ENCODE measurements at regions not wholly inside any gene's neighbourhood (a gene's known extent, or its start where the extent isn't known, plus 50 kb on each side); places are given as distances from the start of the nearest gene placed in this dataset.

DNA sequence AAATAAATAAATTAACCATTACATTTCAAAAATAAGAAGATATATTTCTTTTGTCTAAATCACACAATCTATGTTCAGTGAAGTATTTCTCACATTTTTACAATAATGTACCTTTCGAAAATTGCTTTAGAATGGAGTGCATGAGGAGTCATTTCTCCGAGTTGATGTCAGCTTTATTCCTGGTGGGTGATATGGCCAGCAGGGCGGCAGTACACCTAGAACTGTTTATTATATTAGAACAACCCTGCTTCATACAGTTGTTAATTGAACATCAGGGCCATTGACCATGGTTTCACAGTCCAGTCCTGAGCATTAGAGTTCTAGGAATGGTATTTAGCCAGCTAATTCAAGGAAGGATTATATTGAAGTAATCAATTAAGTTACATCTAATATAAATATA is 696.3 kb upstream of the SLC10A2 start:
- H3K9ac ChIP-seq (ENCODE audit: low read length in 5 of 5) = no peak overlapping the region
- H3K9me3 ChIP-seq (ENCODE audit: control insufficient read depth in 5 of 5, low read length in 5 of 5) = no peaks in the 10 kb centered on the region
- H3K4me3 ChIP-seq (ENCODE audit: low read depth in 1 of 5, low read length in 5 of 5) = no peak overlapping the region
- H3K36me3 ChIP-seq (ENCODE audit: control insufficient read depth in 5 of 5, insufficient read depth in 5 of 5, low read length in 5 of 5) = no peaks in the 10 kb centered on the region
- no peaks in the 10 kb centered on the region for H3K27me3 ChIP-seq (ENCODE audit: control insufficient read depth in 5 of 5, insufficient read depth in 4 of 5, low read length in 5 of 5)
- H3K4me1 ChIP-seq (ENCODE audit: control insufficient read depth in 5 of 5, insufficient read depth in 5 of 5, low read length in 5 of 5) = no peaks in the 10 kb centered on the region
- no peak overlapping the region for H3K27ac ChIP-seq (ENCODE audit: low read depth, low read length)

DNA sequence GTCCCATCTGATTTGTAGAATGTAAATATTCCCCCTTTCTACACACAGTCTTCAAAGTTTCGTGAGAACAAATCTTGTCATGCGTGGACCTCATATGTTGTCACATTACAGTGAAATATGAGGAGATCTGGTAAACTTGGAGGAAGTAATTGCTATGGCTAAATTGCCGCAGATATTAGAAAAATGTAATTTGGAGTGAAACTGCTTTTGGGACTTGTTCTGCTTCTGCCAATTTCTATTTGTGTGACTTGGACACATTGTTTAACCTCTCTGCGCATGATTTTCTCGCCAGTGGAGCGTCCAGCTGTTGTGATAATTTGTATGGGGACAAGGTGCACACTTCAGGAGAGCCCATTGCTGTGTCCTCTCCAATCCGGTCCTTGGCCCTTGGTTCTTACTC is 693.1 kb upstream of the SLC10A2 start:
- Histone ChIP-seq H3K9me3 (ENCODE audit: control insufficient read depth in 5 of 5, low read length in 5 of 5) (no peaks in the 10 kb centered on the region), H3K9ac (ENCODE audit: low read length in 5 of 5) (no peak overlapping the region), H3K36me3 (ENCODE audit: control insufficient read depth in 5 of 5, insufficient read depth in 5 of 5, low read length in 5 of 5) (no peaks in the 10 kb centered on the region), H3K27ac (ENCODE audit: low read depth, low read length) (no peak overlapping the region), H3K27me3 (ENCODE audit: control insufficient read depth in 5 of 5, insufficient read depth in 4 of 5, low read length in 5 of 5) (no peaks in the 10 kb centered on the region), H3K4me1 (ENCODE audit: control insufficient read depth in 5 of 5, insufficient read depth in 5 of 5, low read length in 5 of 5) (no peaks in the 10 kb centered on the region), H3K4me3 (ENCODE audit: low read depth in 1 of 5, low read length in 5 of 5) (no peak overlapping the region)

DNA sequence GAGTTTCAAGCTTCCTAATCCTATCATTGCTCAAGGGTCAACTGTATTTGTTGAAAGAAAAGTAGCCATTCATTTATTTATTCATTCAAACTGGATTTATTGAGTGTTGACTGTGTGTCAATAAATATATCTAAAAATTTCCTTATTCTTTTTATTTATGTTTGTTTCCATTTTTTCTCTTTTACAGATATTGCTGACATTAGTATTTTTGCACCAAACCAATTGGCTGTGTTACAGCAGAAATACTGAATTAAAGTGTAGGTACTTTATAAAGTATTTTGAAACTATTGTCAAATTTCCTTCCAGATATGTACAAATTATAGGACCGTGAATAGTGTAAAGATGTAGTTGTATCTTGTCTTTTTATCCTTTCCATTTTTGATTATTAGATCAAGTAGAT is 692.0 kb upstream of the SLC10A2 start:
- no peaks in the 10 kb centered on the region for H3K9me3 ChIP-seq (ENCODE audit: control insufficient read depth in 5 of 5, low read length in 5 of 5)
- H3K36me3 ChIP-seq (ENCODE audit: control insufficient read depth in 5 of 5, insufficient read depth in 5 of 5, low read length in 5 of 5) = no peaks in the 10 kb centered on the region
- H3K27ac ChIP-seq (ENCODE audit: low read depth, low read length) = no peak overlapping the region
- H3K27me3 ChIP-seq (ENCODE audit: control insufficient read depth in 5 of 5, insufficient read depth in 4 of 5, low read length in 5 of 5) = no peaks in the 10 kb centered on the region
- no peaks in the 10 kb centered on the region for H3K4me1 ChIP-seq (ENCODE audit: control insufficient read depth in 5 of 5, insufficient read depth in 5 of 5, low read length in 5 of 5)
- H3K4me3 ChIP-seq (ENCODE audit: low read depth in 1 of 5, low read length in 5 of 5) = no peak overlapping the region
- no peak overlapping the region for H3K9ac ChIP-seq (ENCODE audit: low read length in 5 of 5)

DNA sequence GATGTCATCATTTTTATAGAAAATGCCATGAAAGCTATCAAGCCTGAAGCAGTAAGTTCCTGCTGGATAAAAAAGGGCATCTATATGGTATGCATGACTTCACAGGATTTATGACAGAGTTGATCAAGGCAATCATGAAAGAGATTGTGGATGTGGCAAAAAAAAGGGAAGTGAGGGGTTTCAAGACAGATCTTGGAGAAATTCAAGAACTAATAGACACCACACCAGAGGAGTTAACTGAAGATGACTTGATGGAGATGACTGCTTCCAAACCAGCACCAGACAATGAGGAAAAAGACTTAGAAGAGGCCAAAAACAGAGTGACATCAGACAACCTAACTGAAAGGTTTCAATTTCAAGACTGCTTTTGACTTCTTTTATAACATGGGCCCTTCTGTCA is 691.1 kb upstream of the SLC10A2 start:
- Histone ChIP-seq H3K27ac (ENCODE audit: low read depth, low read length) (no peak overlapping the region), H3K9ac (ENCODE audit: low read length in 5 of 5) (no peak overlapping the region), H3K27me3 (ENCODE audit: control insufficient read depth in 5 of 5, insufficient read depth in 4 of 5, low read length in 5 of 5) (no peaks in the 10 kb centered on the region), H3K4me3 (ENCODE audit: low read depth in 1 of 5, low read length in 5 of 5) (no peak overlapping the region), H3K36me3 (ENCODE audit: control insufficient read depth in 5 of 5, insufficient read depth in 5 of 5, low read length in 5 of 5) (no peaks in the 10 kb centered on the region), H3K4me1 (ENCODE audit: control insufficient read depth in 5 of 5, insufficient read depth in 5 of 5, low read length in 5 of 5) (no peaks in the 10 kb centered on the region), H3K9me3 (ENCODE audit: control insufficient read depth in 5 of 5, low read length in 5 of 5) (no peaks in the 10 kb centered on the region)

DNA sequence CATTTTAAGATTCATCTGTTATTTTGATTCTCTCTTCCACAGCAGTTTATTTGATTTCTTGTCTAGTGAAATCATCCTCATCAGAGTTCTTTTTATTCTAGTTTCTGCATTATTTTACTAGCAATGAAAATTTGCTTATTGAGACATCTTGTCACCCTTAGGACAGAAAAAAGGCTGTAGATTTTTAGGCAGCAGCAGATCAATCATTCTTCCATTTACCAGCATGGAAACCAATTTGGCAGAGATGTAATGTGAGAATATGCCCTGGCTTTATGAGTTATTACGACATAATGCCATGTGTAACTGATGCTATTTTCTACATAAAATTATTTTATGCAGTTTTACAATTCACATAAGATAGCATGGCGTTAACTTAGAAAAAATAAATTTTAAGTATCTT is 688.6 kb upstream of the SLC10A2 start:
- no peak overlapping the region for H3K4me3 ChIP-seq (ENCODE audit: low read depth in 1 of 5, low read length in 5 of 5)
- H3K27ac ChIP-seq (ENCODE audit: low read depth, low read length) = no peak overlapping the region
- H3K9me3 ChIP-seq (ENCODE audit: control insufficient read depth in 5 of 5, low read length in 5 of 5) = no peaks in the 10 kb centered on the region
- no peaks in the 10 kb centered on the region for H3K4me1 ChIP-seq (ENCODE audit: control insufficient read depth in 5 of 5, insufficient read depth in 5 of 5, low read length in 5 of 5)
- H3K36me3 ChIP-seq (ENCODE audit: control insufficient read depth in 5 of 5, insufficient read depth in 5 of 5, low read length in 5 of 5) = no peaks in the 10 kb centered on the region
- no peaks in the 10 kb centered on the region for H3K27me3 ChIP-seq (ENCODE audit: control insufficient read depth in 5 of 5, insufficient read depth in 4 of 5, low read length in 5 of 5)
- H3K9ac ChIP-seq (ENCODE audit: low read length in 5 of 5) = no peak overlapping the region

DNA sequence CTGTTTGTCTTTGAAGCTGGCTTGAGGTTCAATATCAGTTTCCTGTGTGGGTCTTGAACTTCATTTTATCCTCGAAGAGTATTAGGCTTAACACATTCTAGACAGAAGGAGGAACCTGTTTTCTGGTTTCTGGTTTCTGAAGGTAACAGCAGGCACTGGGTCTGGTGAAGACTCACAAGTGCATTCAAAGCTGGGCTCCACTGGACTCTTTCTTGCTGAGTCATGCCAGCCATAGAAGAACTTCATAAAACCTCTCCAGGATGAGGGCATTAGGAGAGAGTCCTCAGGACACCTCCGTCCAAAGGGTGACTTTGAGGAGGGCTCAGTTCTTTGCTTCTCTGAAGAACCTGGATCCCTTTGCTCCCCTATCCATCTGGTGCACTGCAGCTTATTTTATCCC is 668.6 kb upstream of the SLC10A2 start:
- H3K27me3 ChIP-seq (ENCODE audit: control insufficient read depth in 5 of 5, insufficient read depth in 4 of 5, low read length in 5 of 5) = no peaks in the 10 kb centered on the region
- H3K4me1 ChIP-seq (ENCODE audit: control insufficient read depth in 5 of 5, insufficient read depth in 5 of 5, low read length in 5 of 5) = no peaks in the 10 kb centered on the region
- H3K27ac ChIP-seq (ENCODE audit: low read depth, low read length) = no peak overlapping the region
- no peak overlapping the region for H3K4me3 ChIP-seq (ENCODE audit: low read depth in 1 of 5, low read length in 5 of 5)
- H3K36me3 ChIP-seq (ENCODE audit: control insufficient read depth in 5 of 5, insufficient read depth in 5 of 5, low read length in 5 of 5) = no peaks in the 10 kb centered on the region
- no peak overlapping the region for H3K9ac ChIP-seq (ENCODE audit: low read length in 5 of 5)
- no peaks in the 10 kb centered on the region for H3K9me3 ChIP-seq (ENCODE audit: control insufficient read depth in 5 of 5, low read length in 5 of 5)

DNA sequence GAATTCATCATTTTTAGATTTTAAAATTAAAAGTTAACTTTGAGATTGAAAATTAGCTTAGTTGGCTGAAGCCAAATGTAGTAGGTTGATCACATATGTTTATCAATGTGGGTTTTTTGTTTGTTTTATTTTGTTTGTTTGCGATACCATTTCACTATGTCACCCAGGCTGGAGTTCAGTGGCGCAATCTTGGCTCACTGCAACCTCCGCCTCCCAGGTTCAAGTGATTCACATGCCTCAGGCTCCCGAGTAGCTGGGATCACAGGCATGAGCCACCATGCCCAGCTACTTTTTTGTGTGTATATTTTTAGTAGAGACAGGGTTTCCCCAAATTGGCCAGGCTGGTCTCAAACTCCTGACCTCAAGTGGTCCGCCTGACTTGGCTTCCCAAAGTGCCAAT is 665.7 kb upstream of the SLC10A2 start:
- Histone ChIP-seq H3K9ac (ENCODE audit: low read length in 5 of 5) (no peak overlapping the region), H3K4me1 (ENCODE audit: control insufficient read depth in 5 of 5, insufficient read depth in 5 of 5, low read length in 5 of 5) (no peaks in the 10 kb centered on the region), H3K9me3 (ENCODE audit: control insufficient read depth in 5 of 5, low read length in 5 of 5) (no peaks in the 10 kb centered on the region), H3K27me3 (ENCODE audit: control insufficient read depth in 5 of 5, insufficient read depth in 4 of 5, low read length in 5 of 5) (no peaks in the 10 kb centered on the region), H3K4me3 (ENCODE audit: low read depth in 1 of 5, low read length in 5 of 5) (no peak overlapping the region), H3K36me3 (ENCODE audit: control insufficient read depth in 5 of 5, insufficient read depth in 5 of 5, low read length in 5 of 5) (no peaks in the 10 kb centered on the region), H3K27ac (ENCODE audit: low read depth, low read length) (no peak overlapping the region)

DNA sequence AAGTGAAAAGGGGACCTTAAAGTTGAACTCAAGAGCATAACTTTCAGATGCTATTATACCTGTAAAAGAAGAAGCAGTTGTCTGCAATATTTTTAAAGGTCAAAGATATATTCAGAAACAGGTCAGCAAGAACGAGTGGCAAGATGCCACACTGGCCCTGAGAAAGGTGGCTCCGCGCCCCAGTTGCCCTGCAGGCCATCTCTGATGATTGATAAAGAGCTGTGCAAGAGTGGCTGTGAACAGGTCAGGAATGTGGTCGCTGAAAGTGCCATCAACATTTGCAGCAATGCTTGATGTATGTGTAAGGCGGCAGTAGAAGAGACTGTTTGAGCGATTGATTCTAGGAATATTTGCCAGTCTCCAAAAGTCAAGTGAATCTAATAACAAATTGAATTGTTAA is 664.2 kb upstream of the SLC10A2 start:
- Histone ChIP-seq H3K9ac (ENCODE audit: low read length in 5 of 5) (no peak overlapping the region), H3K27ac (ENCODE audit: low read depth, low read length) (no peak overlapping the region), H3K36me3 (ENCODE audit: control insufficient read depth in 5 of 5, insufficient read depth in 5 of 5, low read length in 5 of 5) (no peaks in the 10 kb centered on the region), H3K4me1 (ENCODE audit: control insufficient read depth in 5 of 5, insufficient read depth in 5 of 5, low read length in 5 of 5) (no peaks in the 10 kb centered on the region), H3K27me3 (ENCODE audit: control insufficient read depth in 5 of 5, insufficient read depth in 4 of 5, low read length in 5 of 5) (no peaks in the 10 kb centered on the region), H3K4me3 (ENCODE audit: low read depth in 1 of 5, low read length in 5 of 5) (no peak overlapping the region), H3K9me3 (ENCODE audit: control insufficient read depth in 5 of 5, low read length in 5 of 5) (no peaks in the 10 kb centered on the region)

DNA sequence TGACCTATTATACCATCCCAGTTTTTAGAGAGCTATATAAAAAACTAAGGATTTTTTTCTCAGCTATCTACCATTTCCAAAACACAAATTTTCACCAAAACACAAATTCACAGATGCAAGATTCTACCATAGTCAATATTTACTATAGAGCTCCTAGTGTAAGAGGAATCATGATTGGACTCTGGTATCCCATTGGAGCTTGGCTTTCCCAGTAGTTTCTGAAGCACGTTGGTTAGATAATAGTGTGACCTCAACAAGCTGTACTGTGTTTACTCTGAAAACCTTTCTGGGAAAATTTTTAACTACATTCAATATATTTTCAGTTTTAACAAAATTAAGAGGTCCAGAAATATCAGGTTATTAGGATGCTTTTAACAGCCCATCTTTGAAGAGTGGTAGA is 660.6 kb upstream of the SLC10A2 start:
- no peaks in the 10 kb centered on the region for H3K36me3 ChIP-seq (ENCODE audit: control insufficient read depth in 5 of 5, insufficient read depth in 5 of 5, low read length in 5 of 5)

DNA sequence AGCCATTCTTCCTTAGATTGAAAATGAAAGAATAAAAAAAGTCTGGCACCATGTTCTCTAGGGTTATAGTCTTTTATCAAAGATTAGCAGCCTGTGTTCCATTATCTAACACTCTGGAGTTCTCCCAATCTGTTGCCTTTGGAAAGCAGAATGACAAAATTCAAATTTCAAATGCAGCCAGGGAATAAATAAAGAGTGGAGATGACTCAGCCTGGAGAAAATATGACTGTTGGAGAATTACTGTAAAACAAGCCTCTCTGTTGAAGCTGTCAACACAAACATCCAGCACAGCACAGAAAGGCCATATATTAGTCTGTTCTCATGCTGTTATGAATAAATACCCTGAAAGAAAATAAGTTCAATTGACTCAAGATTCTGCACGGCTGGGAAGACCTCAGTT is 650.5 kb upstream of the SLC10A2 start:
- Histone ChIP-seq H3K27ac (ENCODE audit: low read depth, low read length) (no peak overlapping the region), H3K27me3 (ENCODE audit: control insufficient read depth in 5 of 5, insufficient read depth in 4 of 5, low read length in 5 of 5) (no peaks in the 10 kb centered on the region), H3K9me3 (ENCODE audit: control insufficient read depth in 5 of 5, low read length in 5 of 5) (peaks cover 0 to 2% (median 0%) of the 10 kb centered on the region in 5 donors), H3K36me3 (ENCODE audit: control insufficient read depth in 5 of 5, insufficient read depth in 5 of 5, low read length in 5 of 5) (no peaks in the 10 kb centered on the region), H3K9ac (ENCODE audit: low read length in 5 of 5) (no peak overlapping the region), H3K4me3 (ENCODE audit: low read depth in 1 of 5, low read length in 5 of 5) (no peak overlapping the region), H3K4me1 (ENCODE audit: control insufficient read depth in 5 of 5, insufficient read depth in 5 of 5, low read length in 5 of 5) (no peaks in the 10 kb centered on the region)

More for the DNA sequence above, 660.6 kb upstream of the SLC10A2 start:
- no peaks in the 10 kb centered on the region for H3K27me3 ChIP-seq (ENCODE audit: control insufficient read depth in 5 of 5, insufficient read depth in 4 of 5, low read length in 5 of 5)
- H3K9me3 ChIP-seq (ENCODE audit: control insufficient read depth in 5 of 5, low read length in 5 of 5) = no peaks in the 10 kb centered on the region
- H3K4me3 ChIP-seq (ENCODE audit: low read depth in 1 of 5, low read length in 5 of 5) = no peak overlapping the region
- no peak overlapping the region for H3K27ac ChIP-seq (ENCODE audit: low read depth, low read length)
- no peak overlapping the region for H3K9ac ChIP-seq (ENCODE audit: low read length in 5 of 5)
- no peaks in the 10 kb centered on the region for H3K4me1 ChIP-seq (ENCODE audit: control insufficient read depth in 5 of 5, insufficient read depth in 5 of 5, low read length in 5 of 5)

DNA sequence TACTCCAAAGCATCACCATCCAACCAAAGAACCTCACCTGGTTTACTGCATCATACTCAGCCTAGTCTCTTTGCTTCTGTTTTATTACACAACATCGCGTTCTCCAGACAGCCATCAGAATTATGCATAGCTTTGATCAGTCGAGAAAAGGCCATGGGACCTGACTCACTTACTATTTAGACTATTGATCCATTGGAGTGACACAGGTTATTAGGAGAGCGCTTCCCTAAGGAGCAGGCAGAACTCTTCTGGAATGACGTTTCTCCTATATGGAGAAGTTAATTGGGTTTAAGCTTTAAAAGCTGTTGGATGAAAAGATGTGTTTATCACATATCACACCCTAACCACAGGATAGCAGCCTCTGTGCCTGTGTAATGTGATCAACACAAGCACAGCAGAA is 649.1 kb upstream of the SLC10A2 start:
- Histone ChIP-seq H3K27ac (ENCODE audit: low read depth, low read length) (no peak overlapping the region), H3K27me3 (ENCODE audit: control insufficient read depth in 5 of 5, insufficient read depth in 4 of 5, low read length in 5 of 5) (no peaks in the 10 kb centered on the region), H3K9ac (ENCODE audit: low read length in 5 of 5) (no peak overlapping the region), H3K9me3 (ENCODE audit: control insufficient read depth in 5 of 5, low read length in 5 of 5) (peaks cover 0 to 2% (median 0%) of the 10 kb centered on the region in 5 donors), H3K4me3 (ENCODE audit: low read depth in 1 of 5, low read length in 5 of 5) (no peak overlapping the region), H3K36me3 (ENCODE audit: control insufficient read depth in 5 of 5, insufficient read depth in 5 of 5, low read length in 5 of 5) (no peaks in the 10 kb centered on the region), H3K4me1 (ENCODE audit: control insufficient read depth in 5 of 5, insufficient read depth in 5 of 5, low read length in 5 of 5) (no peaks in the 10 kb centered on the region)

All from subcutaneous abdominal adipose tissue (tissue), 5 donors.